ENCODE measurements at regions not wholly inside any gene's neighbourhood (a gene's known extent, or its start where the extent isn't known, plus 50 kb on each side); places are given as distances from the start of the nearest gene placed in this dataset.

- no peak for DNase-seq (ENCODE audit: low spot score)
These were observed 200.0 kb upstream of the S1PR3 start for GRCh38 chr9:88791105-88791805.

DNA sequence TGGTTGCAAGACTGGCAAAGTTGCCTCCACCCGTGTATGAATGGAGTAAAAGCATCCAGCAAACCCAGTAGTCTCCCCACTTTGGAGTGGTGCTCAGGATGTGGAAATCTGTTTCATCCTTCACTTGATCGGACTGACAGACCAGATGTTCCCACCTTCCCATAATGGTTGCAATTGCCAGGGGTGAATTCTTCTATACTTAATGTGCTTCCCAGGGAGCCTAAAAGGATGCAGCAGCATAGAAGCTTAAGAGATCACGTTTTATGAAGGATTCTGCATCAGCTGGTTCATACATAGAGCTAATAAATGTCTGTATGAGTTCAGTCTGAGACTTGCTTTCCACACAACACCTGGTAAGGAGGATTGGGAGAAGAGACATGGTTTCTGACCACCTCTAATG is 198.8 kb upstream of the S1PR3 start:
- no peak for DNase-seq (ENCODE audit: low spot score)

- DNase-seq (ENCODE audit: low spot score) = no peak
These were observed 197.2 kb upstream of the S1PR3 start for GRCh38 chr9:88794100-88794499.

- no peak for DNase-seq (ENCODE audit: low spot score)
These were observed 194.3 kb upstream of the S1PR3 start for GRCh38 chr9:88796947-88797346.

GRCh38 chr9:88798476-88798875 is 192.8 kb upstream of the S1PR3 start:
- DNase-seq (ENCODE audit: low spot score) = no peak

DNA sequence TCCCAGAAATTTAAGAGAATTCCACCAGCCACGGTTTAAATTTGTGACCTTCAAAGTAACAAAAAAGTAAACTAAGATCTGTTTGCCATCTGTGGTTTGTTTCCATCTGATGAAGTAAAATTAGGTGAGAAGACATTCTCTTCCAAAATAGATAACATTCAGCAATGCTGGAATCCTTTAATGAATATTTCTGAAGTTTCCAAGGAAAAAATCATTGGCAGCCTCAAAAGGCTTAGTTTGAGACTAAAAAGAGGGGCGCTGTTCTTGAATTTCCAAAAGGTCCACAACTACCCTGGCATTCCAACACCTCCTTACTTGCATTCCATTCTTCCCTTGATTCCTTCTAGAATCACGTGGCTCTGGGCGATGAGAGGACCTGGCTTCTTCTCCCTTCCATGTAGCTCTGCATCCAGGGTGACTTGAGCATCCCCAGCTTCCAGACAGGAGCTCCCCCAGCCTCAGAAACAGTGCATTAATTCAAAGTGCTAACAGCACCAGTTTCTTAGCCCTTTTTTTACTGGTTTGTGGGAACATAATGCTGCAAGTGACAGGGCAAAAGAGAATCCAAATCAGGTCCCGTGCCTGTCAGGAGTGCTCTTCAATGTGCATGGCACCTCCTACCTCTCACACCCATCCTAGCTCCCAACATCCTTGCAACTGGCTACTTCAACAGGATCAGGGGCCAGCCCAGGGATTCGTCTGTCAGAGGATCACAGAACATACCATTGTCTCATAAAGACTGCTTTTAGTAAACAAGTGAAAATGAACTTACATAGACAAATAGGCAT is 191.5 kb upstream of the S1PR3 start:
- DNase-seq (ENCODE audit: low spot score) = no peak

DNA sequence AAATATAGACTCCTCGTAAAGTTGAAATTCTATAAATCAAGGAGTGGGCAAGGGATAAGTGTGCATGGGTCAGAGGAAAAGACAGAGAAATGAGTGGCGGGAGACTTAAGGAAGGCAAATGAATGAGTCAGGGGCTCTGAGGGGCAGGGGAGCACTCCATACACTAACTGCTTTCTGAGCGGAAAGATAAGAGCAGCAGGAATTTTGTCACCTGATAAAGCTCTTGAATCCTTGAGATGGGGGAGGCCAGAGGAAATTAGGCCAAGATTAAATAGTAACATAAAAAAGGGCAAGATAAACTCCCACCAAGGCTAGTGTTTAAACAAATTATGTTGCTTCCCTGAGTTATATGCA is 191.0 kb upstream of the S1PR3 start:
- no peak for DNase-seq (ENCODE audit: low spot score)

DNA sequence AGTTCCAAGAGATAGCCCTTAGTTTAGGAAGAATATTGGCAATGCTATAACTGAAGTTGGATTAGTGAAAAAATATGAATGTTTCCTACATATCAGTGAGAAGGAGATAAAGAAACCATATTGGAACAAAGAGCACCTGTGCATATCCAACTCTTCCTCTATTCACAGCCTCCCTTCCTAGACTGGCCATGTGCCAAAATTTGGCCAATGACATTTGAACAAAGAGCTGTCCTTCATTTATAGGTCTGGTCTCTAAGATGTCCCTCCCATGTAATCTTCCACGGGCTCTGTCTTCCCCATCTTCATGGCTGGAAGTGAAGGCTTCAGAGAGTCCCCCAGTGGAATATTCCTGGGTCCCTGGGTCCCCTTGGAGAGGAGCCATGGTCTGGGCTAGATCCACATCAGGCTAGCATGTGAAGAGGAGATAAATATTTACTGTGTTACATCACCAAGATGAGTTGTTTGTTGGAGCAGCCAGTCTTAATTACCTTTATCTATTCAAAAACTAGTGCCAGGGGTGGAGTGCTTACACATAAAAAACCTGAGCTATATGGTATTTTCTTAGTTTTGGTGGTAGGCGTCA is 190.0 kb upstream of the S1PR3 start:
- DNase-seq (ENCODE audit: low spot score) = no peak

- DNase-seq (ENCODE audit: low spot score) = no peak
These were observed 188.7 kb upstream of the S1PR3 start for GRCh38 chr9:88802533-88802932.

- DNase-seq (ENCODE audit: low spot score) = no peak
These were observed 187.6 kb upstream of the S1PR3 start for GRCh38 chr9:88803546-88804253.

DNA sequence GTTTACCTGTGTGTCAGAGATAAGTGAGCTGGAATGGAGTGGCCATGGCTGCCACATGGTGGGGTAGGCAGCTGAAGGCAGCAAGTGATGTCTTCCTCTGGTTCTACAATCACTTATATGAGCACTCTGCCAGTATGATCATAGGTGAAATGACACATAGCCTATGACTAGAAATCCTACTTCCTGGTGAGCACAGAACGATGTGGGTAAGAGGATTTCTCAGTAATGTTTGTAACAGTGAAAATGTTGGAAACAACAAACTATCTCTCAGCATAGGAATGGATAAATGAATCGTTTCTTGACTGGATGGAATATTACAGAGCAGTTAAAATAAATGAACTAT is 187.0 kb upstream of the S1PR3 start:
- no peak for DNase-seq (ENCODE audit: low spot score)

DNA sequence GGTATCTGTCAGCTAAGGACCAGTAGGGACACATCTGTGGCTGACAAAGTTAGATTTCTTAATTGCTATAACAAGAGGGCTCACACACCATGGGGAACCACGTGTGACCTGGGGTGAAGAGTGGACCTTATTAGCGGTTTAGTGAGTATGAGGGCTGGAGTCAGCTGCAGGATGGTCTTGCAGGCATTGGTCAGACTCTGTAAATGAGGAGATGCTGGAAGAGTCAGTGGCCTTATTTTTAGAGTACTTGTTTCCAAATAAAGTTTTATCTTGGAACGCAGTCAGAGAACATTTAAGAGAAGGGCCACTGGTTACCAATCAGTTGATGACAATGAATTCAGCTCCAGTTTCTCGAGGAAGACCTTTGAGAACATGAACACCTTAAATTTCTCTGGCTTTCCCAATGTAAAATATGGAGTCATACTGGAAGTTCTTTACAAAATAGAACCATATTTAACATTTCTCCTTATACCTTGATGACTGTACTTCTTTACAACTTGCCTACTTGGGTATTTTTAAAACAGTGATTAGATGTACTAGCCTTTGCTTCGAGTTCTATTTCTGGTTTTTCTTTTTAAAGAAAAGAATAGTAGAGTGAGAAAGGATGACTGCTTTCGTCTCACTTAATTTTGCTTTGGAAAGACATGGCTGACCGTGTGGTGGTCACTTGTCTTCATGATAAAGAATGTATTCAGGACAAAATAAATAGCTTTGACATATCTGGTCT is 185.9 kb upstream of the S1PR3 start:
- DNase-seq (ENCODE audit: low spot score) = no peak

DNA sequence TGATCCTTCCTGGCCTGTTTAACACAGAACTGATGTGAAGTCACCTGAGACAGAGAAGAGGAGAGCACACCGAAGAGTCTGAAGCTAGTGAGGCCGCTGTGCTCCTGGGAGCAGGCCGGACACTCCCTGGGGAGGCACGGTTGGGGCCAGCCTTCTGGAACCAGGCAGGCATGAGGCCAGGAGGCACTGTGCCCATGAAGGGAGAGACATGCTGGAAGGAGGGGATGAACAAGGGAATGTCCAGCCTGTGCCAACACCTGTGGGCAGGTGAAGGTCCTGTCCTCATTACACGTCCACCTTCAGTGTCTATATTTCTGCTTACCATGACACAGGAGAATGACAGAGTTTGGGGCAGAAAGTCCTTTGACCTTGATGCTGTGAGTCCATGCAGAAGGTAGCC is 183.8 kb upstream of the S1PR3 start:
- no peak for DNase-seq (ENCODE audit: low spot score)

DNA sequence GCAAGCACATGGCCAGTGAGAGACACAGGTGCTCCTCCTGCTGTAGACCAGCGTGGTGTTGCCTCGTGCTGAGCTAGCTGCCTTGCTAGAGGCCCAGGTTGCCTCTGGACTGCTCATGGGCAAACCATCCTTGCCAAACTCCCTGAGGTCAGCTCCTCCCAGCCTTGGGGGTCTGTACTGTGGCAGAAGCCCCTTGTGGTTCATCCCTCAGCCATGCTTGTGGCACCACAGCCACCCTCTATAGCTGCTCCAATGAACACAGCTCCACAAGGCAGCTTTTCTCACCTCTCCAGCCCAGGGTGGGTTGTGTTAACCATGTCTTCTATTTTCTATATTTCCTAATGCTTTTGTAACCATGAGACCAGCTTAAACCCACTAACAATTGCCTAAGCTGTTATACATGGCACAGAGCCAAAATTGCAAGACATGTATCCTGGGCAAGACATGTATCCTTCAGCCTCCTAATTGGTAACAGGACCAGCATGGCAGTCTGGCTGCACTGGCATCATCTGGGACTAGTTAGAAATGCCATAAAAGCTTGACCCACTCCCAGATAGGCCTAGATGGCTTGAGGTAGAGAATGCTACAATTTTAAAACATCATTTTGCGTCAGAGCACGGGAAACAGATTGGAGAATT is 183.1 kb upstream of the S1PR3 start:
- no peak for DNase-seq (ENCODE audit: low spot score)

DNA sequence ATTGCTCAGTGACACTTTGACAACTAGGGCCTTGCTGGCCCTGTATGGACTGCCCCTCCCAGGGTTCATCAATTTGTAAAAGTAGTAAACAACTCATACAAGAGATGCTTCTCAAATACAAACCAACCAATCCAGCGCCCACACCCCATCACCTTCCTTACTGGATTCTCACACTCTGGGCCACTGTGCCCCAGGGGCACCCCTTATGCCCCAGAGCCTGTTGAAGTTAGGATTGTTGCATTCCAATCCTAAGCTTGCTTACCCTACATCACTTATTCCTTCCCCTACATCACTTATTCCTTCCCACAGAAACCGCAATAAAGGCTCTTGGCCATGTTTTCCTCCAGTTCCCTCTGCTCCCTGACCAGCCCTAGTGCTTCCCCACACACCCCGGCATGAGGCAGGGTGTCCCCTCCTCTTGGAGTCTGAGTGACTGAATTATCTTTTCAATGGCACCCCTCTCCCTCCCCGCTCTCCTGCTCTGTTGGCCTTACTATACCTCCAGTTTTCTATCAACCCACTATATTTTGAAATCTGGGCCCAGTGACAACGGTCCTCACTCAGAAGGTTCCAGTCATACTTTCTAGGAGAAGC is 182.4 kb upstream of the S1PR3 start:
- DNase-seq (ENCODE audit: low spot score) = no peak

DNA sequence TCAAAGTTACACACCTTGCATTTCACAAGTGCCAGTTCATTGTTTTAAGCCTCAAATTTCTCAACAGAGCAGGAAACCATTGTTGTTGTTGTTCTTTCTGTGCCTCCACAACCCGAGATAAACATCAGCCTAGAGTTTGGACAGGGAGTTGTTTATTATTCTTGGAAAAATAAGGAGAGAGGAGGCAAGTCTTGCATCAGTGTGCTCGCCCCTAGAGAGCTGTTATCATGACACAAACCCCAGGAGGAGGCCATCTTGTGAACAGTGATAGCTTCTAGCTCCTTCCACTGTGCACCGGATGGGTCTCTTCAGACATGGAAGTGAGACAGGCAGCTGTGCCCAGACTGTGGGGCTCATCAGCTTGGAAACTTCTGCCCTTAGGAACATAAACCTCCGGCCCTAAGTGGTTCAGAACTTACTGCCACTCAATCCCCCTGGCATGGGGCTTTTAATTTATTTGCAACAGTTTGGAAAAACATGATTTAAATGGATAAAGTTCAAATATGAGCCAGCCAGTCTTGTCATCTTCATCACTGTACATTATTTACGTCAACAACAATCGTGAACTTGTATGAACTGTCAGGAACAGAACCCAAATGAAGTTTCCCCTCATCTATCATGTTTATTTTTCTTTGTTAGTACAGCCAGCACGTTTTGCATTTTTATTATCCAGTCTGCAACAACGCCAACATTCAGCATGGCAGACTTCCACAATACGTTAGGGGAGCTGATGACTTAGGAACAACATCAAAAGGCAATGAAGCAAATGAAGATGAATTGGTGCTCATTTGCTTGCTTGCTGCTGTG is 181.7 kb upstream of the S1PR3 start:
- DNase-seq (ENCODE audit: low spot score) = no peak

DNA sequence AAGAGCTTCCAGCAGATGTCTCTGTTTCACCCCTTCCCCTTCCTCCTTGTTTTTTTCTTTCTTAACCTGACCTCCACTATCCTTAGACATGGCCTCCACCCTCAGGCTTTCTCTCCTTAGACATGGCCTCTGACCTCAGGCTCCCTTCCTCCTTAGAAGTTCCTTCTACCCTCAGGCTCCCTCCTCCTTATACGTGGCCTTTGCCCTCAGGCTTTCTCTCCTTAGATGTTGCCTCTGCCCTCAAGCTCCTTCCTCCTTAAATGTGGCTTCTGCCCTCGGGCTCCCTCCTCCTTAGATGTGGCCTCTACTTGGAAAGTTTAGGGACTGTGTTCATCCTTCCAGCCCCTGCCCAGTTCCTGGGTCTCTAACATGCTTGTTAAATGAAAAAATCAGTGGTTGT is 180.4 kb upstream of the S1PR3 start:
- DNase-seq (ENCODE audit: low spot score) = no peak

GRCh38 chr9:88811511-88811910 is 179.8 kb upstream of the S1PR3 start:
- DNase-seq (ENCODE audit: low spot score) = no peak

DNA sequence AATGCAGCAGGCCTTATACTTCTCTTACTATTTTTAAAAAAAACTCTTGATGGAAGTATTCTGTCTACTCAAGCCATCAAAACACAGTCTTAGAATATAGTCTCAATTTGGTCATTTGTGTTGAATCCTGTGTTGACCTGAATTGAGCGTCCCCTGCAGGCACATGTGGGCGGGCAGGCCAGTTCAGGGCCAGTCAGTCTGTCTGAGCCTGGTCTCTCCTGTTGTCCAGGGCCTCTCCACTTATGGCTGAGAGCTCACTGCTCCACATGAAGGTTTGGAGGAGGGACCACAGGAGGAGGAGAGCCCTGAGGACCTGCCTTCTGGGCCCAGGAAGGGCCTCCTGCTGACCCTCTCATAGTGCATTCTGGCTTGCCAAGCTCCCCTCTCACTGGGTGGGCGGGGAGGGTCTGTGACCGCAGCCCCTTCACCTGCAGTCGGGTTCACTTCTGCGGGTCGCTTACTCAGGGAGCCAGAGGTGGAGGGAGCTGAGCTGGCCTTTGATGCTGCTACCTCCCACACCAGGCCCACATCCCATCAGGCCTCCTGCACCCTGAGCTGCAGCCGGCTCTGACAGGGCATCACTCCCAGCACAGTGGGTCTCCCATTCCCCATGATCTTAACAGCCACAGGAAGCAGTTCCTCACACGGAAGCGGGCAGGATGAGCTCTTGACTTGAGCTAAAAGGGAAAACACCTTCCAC is 178.2 kb upstream of the S1PR3 start:
- DNase-seq (ENCODE audit: low spot score) = no peak

- no peak for DNase-seq (ENCODE audit: low spot score)
These were observed 177.5 kb upstream of the S1PR3 start for GRCh38 chr9:88813638-88814209.
